Uterus (tissue), 2 donors: ENCODE measurements at regions not wholly inside any gene's neighbourhood (a gene's known extent, or its start where the extent isn't known, plus 50 kb on each side); places are given as distances from the start of the nearest gene placed in this dataset.

ENCODE experiments used
- CTCF ChIP-seq, 4 experiments: fragments of 200-600 bp in 2 of 4; fragments of 450-650 bp in 2 of 4; sonication (generic) in 2 of 4; IDR thresholded peaks; one replicate each; pipeline ENCODE4 v1.5.1; 2016 to 2019; ENCODE audit warnings: antibody characterized with exemption in 4 of 4, mild to moderate bottlenecking in 2 of 4, moderate library complexity in 1 of 4
- POLR2A ChIP-seq, 2 donors: fragments of 450-650 bp; IDR thresholded peaks; one replicate each; pipeline ENCODE4 v1.6.1; 2016; ENCODE audit warnings: antibody characterized with exemption in 2 of 2, mild to moderate bottlenecking in 1 of 2, moderate library complexity in 1 of 2

DNA sequence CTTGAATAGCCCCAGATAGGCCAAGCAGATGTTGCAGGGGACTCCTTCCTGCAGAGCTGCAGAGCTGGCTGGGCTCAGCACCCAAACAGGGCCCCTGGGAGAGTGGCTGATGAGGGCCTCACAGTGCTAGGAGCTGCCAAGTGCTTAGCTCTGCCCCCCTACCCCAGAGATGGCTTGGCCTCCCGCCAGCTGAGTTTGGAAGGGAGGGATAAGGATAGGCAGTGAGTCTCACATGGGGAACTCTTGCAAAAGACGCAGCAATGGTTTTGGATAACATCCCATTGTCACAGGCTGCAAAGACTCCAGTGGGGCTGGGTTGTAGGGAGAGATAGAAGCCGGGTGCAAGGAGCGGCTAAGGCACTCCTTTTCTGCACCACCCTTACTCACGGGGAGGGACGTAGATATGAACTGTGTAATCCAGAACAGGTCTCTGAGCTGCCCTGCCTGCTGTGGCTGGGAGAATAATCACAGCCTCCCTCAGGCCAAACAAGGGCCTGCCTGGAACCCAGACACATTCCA lies 52.9 kb upstream of the MAF start:
- TF ChIP-seq CTCF (IDR thresholded peaks at IDR 0.05) (no peak), POLR2A (IDR thresholded peaks at IDR 0.05) (no peak)
